GDM1 (cell line): ENCODE measurements at regions not wholly inside any gene's neighbourhood (a gene's known extent, or its start where the extent isn't known, plus 50 kb on each side); places are given as distances from the start of the nearest gene placed in this dataset.
A peak's percentile ranks its signal among the peaks of the same experiment; 100 is the strongest.

ENCODE experiments used
- DNase-seq: peaks from one replicate; lab custom pipeline; 2025; lab: John Stamatoyannopoulos, UW

DNA sequence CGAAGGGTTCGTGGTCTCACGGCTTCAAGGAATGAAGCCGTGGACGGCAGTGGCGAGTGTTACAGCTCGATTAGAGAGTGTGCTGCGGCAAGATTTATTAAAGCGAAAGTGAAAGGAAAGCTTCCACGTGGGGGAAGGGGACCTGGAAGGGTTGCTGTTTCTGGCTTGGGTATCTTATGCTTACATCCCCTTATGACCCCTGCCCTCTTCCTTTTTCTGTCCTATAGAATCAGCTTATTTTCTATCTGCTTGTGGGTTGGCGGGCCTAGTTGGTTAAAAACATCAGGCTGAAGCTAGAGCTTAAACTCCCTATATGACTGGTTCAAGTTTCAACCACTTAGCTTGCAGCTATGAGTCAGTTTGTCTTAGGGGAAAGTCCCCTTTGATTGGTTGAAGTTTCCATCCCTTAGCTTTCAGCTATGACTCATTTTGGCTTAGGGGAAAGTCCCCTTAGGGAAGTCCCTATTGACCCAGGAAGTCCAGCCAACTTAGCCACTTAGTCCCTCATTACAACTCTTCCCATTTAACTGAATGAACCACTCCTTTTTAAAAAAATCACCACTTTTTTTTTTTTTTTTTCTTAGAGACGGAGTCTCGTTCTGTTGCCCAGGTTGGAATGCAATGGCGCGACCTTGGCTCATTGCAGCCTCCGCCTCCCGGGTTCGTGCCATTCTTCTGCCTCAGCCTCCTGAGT lies 1494.7 kb upstream of the TMEM132C start:
- peak; percentile 45 for DNase-seq

DNA sequence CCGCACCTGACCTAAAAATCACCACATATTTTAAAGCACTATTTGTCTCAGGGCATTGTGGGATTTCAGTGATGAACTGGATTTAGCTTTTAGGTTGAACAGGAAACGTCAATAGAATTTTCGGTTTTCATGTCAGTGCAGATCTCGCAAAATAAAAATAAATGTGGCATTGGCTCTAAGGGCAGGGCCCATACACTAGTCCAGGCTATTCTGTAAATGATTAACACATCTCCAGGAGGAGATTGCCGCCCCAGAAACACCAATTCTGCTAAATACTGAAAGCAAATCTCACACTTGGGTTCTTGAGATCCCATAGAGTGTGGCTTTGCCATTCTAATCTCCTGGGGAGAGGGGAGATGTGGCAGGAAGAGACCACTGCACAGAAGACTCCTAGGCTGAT lies 1494.0 kb upstream of the TMEM132C start:
- no peak for DNase-seq

DNA sequence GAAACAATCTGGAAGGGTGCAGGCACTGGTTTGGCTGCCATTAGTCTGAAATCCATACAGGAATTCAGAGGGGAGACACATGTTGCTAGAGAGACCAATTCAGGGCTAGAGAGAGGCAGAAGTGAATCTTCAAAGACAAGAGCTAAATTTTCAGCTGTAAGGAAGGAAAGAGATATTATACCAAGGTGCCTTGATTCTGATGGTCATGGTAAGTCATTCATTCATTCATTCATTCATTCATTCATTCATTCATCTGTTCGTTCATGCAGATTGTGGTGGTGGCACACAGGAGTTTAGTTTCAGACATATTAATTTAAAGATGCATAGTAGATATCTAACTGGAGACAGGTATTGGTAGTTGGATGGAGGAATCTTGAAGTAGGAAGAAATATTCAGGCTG lies 1493.5 kb upstream of the TMEM132C start:
- no peak for DNase-seq

DNA sequence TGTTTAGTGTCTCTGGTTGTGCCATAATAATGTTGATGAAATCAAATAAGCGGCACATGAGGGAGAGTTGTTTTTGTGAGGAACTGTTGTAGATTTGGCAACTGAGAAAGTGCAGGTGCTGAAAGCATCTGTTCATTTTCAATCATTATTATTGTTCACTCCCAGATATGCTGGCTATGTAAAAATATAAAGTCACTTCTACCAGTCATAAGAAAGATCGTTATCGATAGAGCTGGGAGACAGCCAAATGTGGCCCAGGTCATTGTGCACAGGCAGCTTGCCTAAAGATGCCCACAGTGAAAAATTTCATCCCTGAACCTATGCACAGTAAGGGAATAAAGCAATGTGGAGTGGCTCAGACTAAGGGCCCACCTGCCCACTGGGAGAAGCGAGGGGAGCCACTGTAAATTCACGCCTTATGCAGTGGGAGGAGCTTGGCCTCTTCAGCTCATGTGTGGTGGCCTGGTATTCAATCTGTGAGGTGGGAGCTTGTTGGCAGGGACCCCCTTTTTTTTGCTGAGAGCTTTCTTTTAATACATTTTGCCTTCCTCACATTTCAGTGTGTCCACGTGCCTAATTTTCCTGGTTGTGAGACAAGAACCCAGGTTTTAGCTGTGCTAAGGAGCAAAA lies 1490.8 kb upstream of the TMEM132C start:
- DNase-seq, result no peak

DNA sequence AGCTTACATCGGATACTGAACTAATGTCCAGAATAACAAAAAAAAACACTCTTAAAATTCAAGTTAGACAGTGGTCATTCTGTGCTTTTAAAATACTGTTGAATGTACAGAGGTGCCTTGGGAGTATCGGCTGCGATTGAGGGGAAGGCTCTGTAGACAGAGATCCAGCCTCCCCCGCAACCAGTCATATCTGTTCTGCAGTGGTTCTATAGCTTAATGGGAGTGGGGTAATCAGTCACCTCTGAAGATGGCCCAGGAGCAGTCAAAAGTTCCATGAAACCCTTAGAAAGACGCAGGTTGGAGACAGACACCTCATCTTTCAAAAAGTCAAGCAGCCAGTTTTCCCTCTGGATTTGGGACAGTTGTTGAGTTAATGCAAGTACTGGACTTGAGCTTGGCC lies 1486.6 kb upstream of the TMEM132C start:
- DNase-seq, result no peak

DNA sequence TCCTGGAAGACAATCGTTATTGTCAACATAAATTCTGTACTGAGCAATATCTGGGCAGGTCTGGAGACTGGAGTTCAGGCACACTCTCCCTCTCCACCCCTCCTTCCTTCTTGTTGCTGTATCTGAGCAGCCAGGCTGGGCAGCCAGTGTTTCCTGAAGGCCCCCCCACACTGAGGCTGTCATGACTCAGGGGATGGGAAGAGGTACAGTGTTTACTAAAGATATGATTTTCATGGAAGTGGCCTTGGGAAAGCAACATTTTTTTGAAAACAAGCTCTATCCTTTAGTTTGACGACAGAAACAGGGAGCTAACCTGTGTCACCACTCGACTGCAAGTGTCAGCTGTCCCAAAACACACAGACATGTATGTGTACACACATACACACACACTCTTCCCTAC lies 1485.4 kb upstream of the TMEM132C start:
- no peak for DNase-seq

DNA sequence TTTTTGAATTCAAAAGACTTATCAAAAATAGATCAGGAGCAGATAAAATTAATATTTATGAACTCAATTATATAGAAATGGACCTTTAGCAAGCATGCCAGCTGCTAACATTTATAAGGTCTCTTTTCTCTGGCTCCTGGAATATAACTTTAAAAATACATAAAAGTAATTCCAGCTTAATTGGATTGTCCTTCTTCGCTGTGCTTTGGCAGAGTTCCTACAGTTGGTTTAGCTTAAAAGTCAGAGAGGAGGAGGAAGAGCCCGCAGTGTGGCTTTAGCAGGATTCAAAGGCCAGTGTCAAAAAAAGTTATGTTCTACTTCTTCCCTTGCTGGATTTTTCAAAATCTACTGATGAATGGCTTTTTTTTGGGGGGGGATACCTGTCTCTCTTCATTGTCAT lies 1484.9 kb upstream of the TMEM132C start:
- DNase-seq, result no peak

DNA sequence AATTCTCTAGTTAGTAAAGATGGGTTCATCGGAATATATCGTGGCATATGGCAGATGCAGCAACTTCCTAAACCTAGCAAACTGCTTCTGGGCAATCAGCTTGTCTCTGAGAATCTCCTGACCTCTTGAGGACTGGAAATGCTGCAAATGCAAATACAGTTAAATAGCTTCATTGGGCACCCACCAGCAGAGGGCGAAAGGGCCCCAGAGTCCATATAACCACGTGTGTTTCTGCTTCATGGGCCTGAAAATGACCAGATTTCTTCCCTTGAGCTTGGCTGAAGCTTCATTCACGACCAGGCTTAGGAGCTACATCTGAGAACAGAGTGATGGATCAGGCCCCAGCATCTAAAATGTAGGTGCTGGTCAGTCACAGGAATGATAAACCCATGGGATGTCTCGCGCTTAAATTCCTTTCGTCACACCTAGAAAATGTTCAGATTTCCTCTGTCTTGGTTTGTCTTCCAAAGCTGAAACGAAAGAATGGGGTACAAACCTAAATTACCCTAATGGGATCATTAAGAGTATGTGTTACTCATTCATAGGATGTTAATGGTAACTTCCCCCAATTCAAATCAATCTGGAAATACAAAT lies 1482.5 kb upstream of the TMEM132C start:
- peak; percentile 2 for DNase-seq

DNA sequence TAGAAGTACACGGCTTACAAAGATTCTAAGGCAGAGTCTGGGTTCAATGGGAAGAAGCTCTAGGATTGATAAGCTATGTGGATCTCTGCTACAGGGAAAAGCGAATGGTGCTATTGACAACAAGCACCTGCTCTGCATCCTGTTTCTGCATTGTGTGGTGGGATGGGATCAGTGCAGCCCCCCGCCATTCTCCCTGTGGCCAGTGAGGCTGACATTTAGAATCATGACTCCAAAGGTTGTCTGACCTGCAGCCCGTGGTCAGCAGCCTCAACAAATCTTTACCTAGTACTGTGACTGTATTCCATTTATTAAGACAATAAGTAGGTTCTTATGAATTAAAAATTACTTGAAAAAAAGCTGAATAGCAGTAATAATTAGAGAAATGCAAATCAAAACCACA lies 1477.0 kb upstream of the TMEM132C start:
- DNase-seq, result no peak

DNA sequence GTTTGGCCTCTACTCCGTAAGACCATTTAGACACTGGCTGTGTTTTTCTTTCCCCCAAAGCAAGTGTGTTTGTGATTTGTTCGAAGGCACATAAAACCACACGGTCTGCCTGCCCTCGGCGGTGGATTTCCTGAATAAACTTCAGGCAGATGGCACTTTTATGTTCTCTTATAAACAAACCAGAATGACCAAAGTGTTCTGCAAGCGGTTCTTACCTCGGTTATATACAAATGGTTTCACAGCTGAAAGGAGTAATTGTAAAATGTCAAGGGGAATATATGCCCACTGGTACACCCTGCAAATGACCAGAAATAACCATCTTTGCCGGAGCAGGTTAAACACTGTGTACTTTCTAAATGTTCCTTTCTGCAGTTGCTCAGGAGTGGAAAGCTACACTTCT lies 1475.8 kb upstream of the TMEM132C start:
- DNase-seq, result no peak

DNA sequence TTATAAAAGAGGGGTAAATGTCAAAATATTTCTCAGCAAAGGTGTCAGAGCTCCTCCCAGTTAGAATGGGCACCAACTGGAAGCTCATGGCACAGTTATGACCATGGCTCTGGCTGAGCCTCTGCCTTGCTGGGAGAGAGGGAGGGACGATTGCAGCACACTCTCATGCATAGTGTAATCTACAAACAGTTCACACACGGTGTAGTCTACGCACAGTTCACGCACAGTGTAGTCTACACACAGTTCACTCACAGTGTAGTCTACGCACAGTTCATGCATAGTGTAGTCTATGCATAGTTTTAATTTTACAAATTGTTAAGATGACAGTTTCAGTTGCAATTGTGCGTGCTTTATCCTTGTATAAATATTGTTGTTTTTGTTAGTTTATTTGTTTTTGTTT lies 1474.6 kb upstream of the TMEM132C start:
- no peak for DNase-seq

DNA sequence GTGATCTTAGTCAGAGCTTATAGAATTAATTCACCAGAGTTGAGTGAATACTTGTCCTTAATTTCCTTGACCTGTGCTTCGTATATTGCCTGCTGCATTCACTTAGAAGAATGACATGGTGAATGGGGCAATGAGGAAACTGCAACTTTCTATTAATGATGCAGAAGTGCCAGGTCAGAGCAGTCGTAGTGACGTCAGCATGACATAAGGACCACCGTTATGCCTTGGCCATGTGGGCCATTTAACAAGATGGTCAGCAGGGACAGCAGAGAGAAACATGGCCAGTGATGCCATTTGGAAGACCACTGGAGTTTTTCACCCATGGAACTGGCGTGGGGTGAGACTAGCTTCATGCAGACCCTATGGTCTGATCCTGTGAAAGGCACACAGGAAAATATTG lies 1469.4 kb upstream of the TMEM132C start:
- no peak for DNase-seq

DNA sequence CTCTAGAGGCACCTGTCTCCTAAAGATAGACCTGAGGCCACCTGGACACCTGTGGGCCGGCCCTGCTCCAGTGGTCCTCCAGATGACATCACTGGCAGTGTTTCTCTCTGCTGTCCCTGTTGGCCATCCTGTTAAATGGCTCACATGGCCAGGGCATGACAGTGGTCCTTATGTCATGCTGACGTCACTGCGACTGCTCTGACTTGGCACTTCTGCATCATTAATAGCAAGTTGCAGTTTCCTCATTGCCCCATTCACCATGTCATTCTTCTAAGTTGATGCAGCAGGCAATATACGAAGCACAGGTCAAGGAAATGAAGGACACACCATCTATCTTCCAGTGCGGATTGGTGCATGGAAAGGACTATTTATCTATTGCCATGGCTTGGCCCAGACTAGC lies 1468.5 kb upstream of the TMEM132C start:
- no peak for DNase-seq

DNA sequence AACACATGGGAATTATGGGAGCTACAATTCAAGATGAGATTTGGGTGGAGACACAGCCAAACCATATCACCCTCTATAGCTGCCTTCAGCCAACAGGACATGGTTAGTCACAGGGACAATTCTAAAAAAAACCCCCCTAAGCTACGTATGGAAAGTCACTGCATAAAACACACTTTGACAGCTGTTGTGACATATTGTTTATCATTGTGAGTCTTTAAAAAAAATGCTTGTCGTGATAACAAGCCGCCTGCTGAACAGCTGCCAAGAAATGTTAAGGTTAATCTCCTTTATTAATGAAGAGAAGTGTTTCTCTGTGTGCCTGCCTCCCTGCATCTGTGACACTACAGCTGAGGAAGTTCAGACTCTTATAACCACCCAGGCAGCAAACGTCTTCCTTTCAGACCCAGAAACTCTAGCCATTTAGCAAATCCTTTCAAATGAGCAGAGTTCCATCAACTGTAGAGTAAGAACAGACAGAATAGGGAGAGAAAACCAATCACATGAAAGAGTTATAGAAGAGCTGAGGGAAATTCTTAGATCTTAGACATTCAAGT lies 1459.6 kb upstream of the TMEM132C start:
- DNase-seq, result no peak

DNA sequence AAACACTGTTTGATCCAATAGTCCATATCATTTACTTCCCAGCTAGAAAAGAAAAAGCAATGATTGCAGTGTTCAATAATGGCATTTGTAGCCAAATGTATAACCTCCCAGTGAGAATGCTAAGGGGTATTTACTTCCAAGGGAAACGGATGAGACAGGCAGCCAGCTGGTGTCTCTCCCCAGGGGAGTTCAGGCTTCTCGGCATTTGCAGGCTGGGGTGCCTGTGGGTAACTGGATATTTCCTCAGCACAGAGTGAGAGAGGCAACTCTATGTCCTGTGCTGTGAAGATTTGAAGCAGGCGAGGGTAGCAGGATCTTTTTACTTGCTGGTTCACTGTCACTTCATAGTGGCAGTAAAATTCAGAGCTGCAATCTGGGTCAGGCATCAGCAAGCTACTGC lies 1455.6 kb upstream of the TMEM132C start:
- no peak for DNase-seq

DNA sequence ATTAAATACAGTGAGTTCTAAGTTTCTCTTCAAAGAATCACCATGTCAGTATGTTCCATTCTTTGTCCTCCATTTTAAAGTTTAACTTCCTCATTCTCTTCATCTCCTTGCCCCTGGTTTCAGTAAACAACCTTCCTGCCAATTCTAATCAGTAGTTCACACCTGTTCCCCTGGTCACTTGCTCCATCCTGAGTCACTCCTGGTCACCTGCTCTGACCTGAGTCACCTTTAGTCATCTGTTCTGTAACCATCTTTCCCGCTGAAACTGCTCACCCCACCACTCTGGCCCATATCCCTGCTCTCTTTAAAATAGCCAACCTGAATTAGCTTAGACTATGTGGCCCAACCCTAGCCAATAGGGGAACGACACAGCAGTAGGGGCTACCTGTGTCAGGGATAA lies 1447.4 kb upstream of the TMEM132C start:
- no peak for DNase-seq

DNA sequence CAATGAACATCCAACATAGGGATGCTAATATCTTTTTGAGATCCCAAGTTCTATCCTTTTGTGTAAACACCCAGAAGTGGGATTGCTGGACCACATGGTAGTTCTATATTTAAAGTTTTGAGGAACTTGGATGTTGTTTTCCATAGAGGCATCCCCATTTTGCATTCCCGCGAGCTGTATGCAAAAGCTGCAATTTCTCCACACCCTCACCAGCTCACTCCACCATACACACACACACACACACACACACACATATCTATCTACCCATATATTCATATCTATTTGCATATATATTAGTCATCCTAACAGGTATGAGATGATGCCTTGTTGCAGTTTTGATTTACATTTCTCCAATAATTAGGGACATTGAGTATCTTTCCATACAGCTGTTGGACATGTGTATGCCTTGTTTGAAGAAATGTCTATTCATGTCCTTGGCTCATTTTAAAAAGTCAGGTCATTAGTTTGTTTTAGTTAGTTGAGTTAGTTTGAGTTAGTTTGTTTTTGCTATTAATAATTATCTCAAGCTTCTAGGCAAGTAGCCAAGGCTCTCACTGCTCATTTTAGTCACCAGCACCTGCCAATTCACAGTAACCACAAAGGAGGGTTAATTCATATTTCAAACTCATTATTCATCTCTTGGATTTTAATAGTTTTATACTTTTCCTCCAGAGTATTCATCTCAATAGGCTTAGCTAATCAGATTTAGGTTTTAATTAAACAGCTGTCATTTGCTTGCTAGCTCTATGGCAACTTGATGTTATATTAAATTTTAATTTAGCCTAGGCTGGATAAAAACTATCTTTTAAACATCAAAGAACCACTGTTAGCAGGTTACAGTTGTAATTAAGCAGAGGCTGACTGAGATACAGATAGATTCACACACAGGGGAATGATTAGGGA lies 1435.9 kb upstream of the TMEM132C start:
- no peak for DNase-seq

DNA sequence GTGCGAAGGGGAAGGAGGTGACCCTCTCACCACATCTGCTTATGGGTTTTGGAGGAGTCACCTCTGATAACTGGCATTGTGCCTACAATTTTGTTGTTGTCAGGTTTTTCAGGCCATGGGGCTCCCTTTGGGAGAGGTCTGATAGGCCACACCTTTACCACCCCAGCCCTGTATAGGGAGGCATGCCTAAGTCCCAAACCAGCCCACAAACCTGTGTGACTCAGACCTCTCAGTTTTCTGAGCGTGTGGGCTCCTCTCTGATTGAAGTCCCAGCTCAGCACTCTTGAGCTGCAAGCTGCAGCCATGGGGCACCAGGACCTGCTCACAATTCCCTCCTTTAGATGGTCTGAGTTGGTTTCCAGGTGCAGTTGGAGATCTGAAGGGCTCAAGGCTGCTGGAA lies 1429.3 kb upstream of the TMEM132C start:
- DNase-seq, result no peak

DNA sequence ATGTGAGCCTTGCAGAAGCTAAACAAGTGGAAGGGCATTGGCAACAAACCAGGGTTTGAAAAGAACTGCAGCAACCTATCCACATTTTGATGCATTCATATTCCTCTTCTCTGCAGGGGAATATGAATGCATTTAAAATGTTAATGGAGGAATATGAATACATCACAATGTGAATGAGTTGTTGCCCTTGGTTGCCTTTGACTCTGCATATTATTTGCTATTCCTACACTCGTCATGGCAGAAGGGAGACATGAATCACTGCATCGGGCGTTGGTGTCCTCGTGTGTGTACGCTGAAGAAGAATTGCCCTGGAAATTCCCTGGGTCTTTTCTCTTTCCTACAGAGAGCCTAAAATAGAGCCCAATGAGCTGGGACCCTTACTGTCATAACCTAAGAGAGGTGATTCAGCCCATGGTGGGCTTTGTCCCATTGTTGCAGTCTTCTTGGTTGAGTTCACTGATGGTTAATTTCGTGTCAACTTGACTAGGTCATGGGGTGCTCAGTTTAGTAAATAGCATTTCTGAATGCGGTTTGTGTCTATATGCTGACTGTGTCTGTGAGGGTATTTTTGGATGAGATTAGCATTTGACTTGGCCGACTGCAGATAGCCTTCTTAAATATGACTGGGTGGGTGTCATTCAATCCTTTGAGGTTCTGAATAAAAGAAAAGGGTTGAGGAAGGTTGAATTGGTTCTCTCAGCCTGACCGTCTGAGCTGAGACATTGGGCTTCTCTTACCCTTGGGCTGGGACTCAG lies 1422.9 kb upstream of the TMEM132C start:
- no peak for DNase-seq

DNA sequence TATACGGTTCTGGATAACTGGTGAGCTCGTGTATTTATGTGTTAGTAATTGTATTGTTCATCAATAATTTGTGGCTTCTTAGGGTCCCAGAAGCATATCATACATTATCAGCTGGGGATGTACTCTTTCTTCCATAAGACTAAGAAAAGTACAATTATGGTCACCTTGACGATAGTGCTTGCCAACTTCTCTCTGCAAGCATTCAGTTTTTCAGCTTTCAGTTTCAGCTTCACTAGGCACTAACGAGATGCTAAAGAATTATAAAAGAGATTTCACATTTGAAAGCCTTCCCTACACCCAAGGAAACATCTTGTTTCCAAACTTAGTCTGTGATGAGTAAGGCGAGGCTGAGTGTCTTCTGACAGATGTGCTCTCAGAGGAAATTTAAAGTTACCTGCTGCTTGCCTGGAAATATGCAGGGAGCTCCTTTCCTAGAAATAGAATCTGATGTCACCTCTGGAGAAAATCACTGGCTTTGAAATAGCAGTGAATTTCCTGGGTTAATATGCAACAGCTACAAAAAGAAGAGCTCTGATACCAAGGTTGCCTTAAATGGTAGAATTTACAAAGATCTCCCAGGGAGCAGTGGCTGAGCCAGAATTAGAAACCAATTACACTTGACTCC lies 1419.9 kb upstream of the TMEM132C start:
- no peak for DNase-seq

DNA sequence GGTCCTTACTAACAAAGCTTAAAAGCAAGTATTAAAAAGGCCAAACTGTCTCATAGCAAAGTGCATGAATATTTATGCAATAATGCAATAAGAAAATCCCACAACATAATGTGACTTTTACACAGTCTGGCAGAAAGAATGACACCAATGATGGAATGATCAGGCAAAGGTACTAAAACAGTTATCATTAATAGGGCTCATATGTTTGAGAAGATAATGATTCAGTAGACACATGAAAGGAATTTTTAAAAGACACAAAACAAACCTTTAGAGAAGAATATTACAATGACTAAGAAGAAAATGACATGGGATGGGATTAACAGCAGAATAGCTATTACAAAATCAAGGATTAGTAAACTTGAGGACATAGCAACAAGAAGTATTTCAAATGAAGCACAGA lies 1411.2 kb upstream of the TMEM132C start:
- DNase-seq, result no peak
